Esophagus squamous epithelium (tissue), 5 donors: ENCODE measurements at regions not wholly inside any gene's neighbourhood (a gene's known extent, or its start where the extent isn't known, plus 50 kb on each side); places are given as distances from the start of the nearest gene placed in this dataset.

Experiments used
- DNase-seq: peaks from one replicate; lab custom pipeline; 2025; lab: John Stamatoyannopoulos, UW
- H3K27ac ChIP-seq, 4 donors: fragments of 200-600 bp; sonication (generic); one replicate each; pipeline ENCODE4 v1.5.1; 2016 to 2019; ENCODE audit warnings: mild to moderate bottlenecking in 1 of 4
- H3K27me3 ChIP-seq, 4 donors: fragments of 200-600 bp; sonication (generic); 1 replicate in 3 of 4; 2 replicates in 1 of 4; pipeline versions ENCODE4 v1.5.1 to v1.6.0; 2017 to 2021; ENCODE audit warnings: antibody characterized with exemption in 1 of 4
- H3K36me3 ChIP-seq, 3 donors: fragments of 200-600 bp; sonication (generic); one replicate each; pipeline ENCODE4 v1.5.1; 2016 to 2019
- H3K4me1 ChIP-seq, 3 donors: fragments of 200-600 bp; sonication (generic); one replicate each; pipeline ENCODE4 v1.5.1; 2017 to 2019
- H3K4me3 ChIP-seq, 4 donors: fragments of 200-600 bp; sonication (generic); 1 replicate in 3 of 4; 2 replicates in 1 of 4; pipeline ENCODE4 v1.5.1; 2016 to 2019; ENCODE audit warnings: mild to moderate bottlenecking in 2 of 4, moderate library complexity in 1 of 4
- H3K9me3 ChIP-seq, 3 donors: fragments of 200-600 bp; sonication (generic); one replicate each; pipeline ENCODE4 v1.5.1; 2016 to 2019
- POLR2A ChIP-seq, 4 donors: fragments of 450-650 bp; IDR thresholded peaks; one replicate each; pipeline ENCODE4 v1.6.1; 2017; ENCODE audit warnings: antibody characterized with exemption in 4 of 4, mild to moderate bottlenecking in 4 of 4, moderate library complexity in 3 of 4
- WGBS, 2 donors: methylation state at CpG; one replicate each; pipeline ENCODE4 v1.1.5; 2018; 5-methylcytosine and 5-hydroxymethylcytosine counted together
- intact Hi-C: fragments of 100-400 bp; cut with DNase I; formaldehyde crosslinking; loops from one replicate; pipeline ENCODE4 v1.15.0; 2022
- TF ChIP-seq, protein P1 (sequence below), 6 experiments: fragments of 450-650 bp in 4 of 6; fragments of 200-600 bp in 2 of 6; sonication (generic) in 2 of 6; IDR thresholded peaks; one replicate each; pipeline ENCODE4 v1.5.1; 2016 to 2019; ENCODE audit warnings: antibody characterized with exemption in 6 of 6, mild to moderate bottlenecking in 4 of 6, moderate library complexity in 4 of 6
- donor health status: DM: yes; HTN: yes; CAD: no.

DNA sequence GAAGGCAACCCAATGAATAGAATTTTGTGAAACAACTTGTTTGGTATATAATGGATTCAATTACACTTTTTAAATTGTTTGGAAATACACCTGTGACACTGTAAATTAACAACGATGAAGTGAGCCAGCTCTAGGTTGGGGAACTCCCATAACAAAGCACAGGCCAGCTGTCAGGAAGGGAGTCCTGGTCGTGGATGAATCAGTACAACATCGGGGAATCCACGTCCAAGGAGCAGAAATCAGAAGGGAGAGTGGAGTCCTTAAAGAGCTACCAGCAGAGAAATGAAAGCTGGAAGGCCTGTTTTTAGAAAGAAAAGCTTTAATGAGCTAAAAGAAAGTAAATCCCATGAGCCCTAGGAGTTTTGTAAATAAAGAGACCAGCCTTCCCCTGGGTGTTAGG is 223.1 kb upstream of the SLC35B3 start:
- intact Hi-C loops, result no loop called here
- no peaks in the 10 kb centered on the region for H3K4me1 ChIP-seq
- H3K9me3 ChIP-seq, result no peaks in the 10 kb centered on the region
- H3K36me3 ChIP-seq, result no peaks in the 10 kb centered on the region
- H3K27me3 ChIP-seq, result no peaks in the 10 kb centered on the region
- DNase-seq, result no peak
- WGBS, 2 donors, result 27 to 58% methylated on average over 4 of the region's 4 CpGs
- H3K4me3 ChIP-seq, result no peak overlapping the region
- no peak overlapping the region for H3K27ac ChIP-seq
- TF ChIP-seq, protein P1, sequence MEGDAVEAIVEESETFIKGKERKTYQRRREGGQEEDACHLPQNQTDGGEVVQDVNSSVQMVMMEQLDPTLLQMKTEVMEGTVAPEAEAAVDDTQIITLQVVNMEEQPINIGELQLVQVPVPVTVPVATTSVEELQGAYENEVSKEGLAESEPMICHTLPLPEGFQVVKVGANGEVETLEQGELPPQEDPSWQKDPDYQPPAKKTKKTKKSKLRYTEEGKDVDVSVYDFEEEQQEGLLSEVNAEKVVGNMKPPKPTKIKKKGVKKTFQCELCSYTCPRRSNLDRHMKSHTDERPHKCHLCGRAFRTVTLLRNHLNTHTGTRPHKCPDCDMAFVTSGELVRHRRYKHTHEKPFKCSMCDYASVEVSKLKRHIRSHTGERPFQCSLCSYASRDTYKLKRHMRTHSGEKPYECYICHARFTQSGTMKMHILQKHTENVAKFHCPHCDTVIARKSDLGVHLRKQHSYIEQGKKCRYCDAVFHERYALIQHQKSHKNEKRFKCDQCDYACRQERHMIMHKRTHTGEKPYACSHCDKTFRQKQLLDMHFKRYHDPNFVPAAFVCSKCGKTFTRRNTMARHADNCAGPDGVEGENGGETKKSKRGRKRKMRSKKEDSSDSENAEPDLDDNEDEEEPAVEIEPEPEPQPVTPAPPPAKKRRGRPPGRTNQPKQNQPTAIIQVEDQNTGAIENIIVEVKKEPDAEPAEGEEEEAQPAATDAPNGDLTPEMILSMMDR (IDR thresholded peaks at IDR 0.05), result no peak
- no peak for TF ChIP-seq POLR2A (IDR thresholded peaks at IDR 0.05)

DNA sequence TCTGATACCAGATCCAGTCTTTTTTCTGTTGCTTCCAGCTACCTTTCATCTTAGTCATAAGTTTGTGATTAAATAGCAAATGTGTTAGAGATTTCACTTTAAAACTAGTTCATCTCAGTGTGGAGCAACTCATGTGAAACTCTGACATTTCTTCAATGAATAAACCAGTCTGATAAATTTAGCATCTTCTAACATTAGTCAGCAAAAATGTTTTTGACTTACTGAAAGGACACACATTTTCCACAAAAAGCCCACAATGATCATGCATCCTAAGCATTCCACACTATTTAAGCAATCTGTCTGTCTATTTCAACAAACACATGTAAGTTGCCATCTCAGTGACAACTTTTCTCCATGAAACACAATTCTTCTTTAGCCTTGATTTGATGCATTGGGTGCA is 222.2 kb upstream of the SLC35B3 start:
- Histone ChIP-seq H3K4me1 (no peaks in the 10 kb centered on the region), H3K4me3 (no peak overlapping the region), H3K36me3 (no peaks in the 10 kb centered on the region), H3K9me3 (no peaks in the 10 kb centered on the region), H3K27me3 (no peaks in the 10 kb centered on the region), H3K27ac (no peak overlapping the region)
- no peak for DNase-seq
- intact Hi-C loops, result no loop called here
- TF ChIP-seq, protein P1 (IDR thresholded peaks at IDR 0.05), result no peak
- TF ChIP-seq POLR2A (IDR thresholded peaks at IDR 0.05), result no peak

DNA sequence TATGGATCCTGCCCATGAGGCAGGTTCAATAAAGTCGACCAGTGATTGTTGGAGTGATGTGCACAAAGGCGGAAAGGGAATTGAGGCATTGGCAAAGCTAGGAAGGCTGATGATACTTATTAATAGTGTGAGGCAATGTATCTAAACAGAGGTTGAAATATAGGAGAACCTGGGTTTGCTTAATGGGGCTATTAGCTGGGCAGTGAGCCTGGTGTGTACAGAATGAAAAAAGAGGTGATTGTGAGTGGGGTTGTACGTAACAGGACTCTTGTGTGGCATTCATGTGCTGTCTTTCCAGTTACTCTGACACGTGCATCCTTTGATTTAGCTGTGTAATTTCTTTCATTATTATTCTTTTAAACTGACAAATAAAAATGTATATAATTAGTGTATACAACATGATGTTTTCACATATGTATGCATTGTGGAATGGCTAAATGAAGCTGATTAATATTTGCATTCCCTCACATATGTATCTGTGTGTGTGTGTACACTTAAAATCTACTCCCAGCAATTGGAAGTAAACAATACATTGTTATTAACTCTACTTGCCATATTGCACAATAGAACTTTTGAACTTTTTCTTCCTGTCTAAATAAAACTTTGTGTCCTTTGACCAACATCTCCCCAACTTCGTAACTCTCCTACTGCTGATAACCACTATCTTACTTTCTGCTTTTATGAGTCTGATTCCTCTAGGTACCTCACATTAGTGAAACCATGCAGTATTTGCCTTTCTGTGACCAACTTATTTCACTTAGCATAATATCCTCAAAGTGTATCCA is 220.5 kb upstream of the SLC35B3 start:
- no peak overlapping the region for H3K4me3 ChIP-seq
- no peaks in the 10 kb centered on the region for H3K27me3 ChIP-seq
- no peak for DNase-seq
- H3K27ac ChIP-seq, result no peak overlapping the region
- intact Hi-C loops, result no loop called here
- TF ChIP-seq, protein P1 (IDR thresholded peaks at IDR 0.05), result no peak
- no peak for TF ChIP-seq POLR2A (IDR thresholded peaks at IDR 0.05)
- 82 to 85% methylated on average over 5 of the region's 5 CpGs for WGBS, 2 donors
- H3K36me3 ChIP-seq, result no peaks in the 10 kb centered on the region
- no peaks in the 10 kb centered on the region for H3K9me3 ChIP-seq
- no peaks in the 10 kb centered on the region for H3K4me1 ChIP-seq

DNA sequence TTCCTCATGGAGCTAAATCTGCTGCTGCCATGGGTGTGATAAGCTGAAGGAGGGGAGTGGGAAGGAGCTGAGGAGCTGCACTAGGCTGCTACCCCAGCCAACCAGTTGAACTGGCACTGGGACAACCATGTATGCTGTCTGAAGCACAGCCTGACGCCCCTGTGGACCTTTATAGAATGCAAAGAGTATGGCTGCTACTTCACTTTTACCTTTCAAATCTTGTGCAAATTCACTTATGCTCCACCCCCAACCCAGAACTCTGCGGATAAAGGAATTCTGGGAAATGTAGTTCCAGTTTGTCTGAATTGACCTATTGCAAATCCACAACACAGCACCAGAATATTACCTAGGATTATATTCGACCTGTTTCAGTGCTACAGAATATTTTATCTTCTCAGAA is 217.4 kb upstream of the SLC35B3 start:
- intact Hi-C loops, result no loop called here
- Histone ChIP-seq H3K27me3 (no peaks in the 10 kb centered on the region), H3K36me3 (no peaks in the 10 kb centered on the region), H3K4me1 (no peaks in the 10 kb centered on the region), H3K27ac (no peak overlapping the region), H3K9me3 (peaks cover 0 to 5% (median 0%) of the 10 kb centered on the region in 3 donors), H3K4me3 (no peak overlapping the region)
- WGBS, 2 donors, result 61 to 75% methylated on average over 3 of the region's 3 CpGs
- DNase-seq, result no peak
- no peak for TF ChIP-seq POLR2A (IDR thresholded peaks at IDR 0.05)
- TF ChIP-seq, protein P1 (IDR thresholded peaks at IDR 0.05), result no peak

DNA sequence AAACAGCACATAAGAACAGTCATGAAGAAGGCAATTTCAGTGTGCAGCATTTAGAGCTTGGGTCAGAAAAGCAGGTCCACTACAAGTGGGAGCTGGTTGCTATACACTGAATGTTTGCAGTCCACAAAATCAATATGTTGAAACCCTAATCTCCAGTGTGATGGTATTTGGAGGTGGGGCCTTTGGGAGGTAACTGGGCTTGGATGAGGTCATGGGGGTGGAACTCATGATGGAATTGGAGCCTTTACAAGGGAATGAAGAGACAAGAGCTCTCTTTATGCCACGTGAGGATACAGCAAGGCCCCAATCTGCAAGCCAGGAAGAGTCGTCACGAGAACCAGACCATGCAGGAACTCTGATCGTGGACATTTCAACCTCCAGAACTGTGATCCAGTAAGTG is 216.7 kb upstream of the SLC35B3 start:
- Histone ChIP-seq H3K27ac (no peak overlapping the region), H3K36me3 (no peaks in the 10 kb centered on the region), H3K9me3 (peaks cover 0 to 5% (median 0%) of the 10 kb centered on the region in 3 donors), H3K4me1 (no peaks in the 10 kb centered on the region), H3K27me3 (no peaks in the 10 kb centered on the region), H3K4me3 (no peak overlapping the region)
- DNase-seq, result no peak
- intact Hi-C loops, result no loop called here
- TF ChIP-seq, protein P1 (IDR thresholded peaks at IDR 0.05), result no peak
- no peak for TF ChIP-seq POLR2A (IDR thresholded peaks at IDR 0.05)
- WGBS, 2 donors, result 90 to 92% methylated on average over 4 of the region's 4 CpGs
